Muscle of arm (tissue), 1 donor: ENCODE measurements at regions not wholly inside any gene's neighbourhood (a gene's known extent, or its start where the extent isn't known, plus 50 kb on each side); places are given as distances from the start of the nearest gene placed in this dataset.

ENCODE experiments used
- DNase-seq: peaks from one replicate; pipeline ENCODE4 v3.0.0-alpha.2; 2013

GRCh38 chr13:74794582-74794981 lies 660.4 kb upstream of the KLF12 start:
- no peak for DNase-seq

DNA sequence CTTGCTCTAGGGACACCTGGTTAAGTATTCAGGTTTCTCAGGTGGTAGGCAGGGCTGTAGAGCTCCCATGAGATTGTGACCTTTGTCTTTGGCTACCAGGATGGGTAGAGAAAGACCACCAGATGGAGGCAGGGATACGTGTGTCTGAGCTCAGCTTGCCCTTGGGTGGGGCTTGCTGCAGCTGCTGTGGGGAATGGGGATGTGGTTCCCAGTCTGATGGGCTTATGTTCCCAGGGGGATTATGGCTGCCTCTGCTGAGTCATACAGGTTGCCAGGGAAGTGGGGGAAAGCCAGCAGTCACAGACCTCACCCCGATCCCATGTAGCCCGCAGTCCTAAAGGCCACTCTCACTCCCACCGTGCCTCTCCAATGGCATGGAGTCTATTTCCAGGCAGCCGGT lies 659.9 kb upstream of the KLF12 start:
- no peak for DNase-seq

DNA sequence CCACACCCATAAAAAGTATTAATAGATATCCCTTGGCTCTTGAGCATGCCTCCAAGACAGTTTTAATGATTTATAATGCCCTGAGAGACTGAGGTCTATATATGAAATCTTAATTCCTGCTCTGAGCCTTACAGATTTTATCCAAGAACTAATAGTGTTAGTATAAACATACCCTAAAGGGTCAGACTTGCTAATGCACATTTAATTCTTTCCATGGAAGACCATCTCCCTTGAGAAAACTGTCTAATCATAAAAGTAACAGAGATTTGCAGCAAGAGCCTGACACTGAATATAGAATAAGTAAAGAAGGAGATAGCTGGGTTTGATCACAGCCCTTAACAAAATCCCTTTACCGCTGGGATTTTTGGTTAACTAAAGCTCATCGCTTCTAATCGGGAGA lies 650.8 kb upstream of the KLF12 start:
- DNase-seq, result no peak

DNA sequence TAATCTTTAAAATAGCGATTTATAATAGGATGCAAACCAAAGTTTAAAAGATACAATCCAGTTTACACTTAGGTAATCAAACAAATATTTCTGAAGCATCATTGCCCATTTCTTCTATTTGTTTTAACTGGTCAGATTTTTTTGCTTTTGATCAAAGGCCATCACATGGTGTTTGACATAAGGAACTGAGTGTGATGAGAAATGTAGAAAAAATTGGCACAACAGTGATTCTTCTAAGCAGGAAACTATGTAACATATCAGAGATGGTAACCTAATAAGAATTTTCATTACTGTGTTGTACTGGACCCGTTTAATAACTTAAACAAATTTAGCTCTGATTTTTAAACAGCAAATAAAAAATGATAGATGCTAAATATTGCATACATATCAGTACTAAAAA lies 644.7 kb upstream of the KLF12 start:
- DNase-seq, result no peak

DNA sequence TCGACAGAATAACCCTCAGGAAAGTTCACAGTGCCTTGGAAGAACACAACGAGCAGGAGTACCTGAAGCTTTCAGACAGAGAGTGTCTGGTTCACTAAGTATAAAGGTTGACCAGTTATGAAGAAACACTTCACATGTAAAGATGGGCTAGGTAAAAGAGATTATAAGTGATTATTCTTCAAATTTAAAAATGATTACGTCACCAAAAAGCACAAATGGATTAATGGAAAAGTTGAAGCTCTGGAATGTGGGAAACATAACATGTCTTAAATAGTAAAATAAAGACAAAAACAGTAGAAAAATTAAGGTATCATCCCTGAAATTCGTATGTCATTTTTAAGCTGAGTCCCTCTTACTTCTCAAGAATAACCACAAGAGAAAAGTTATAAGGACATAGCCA lies 643.9 kb upstream of the KLF12 start:
- no peak for DNase-seq

DNA sequence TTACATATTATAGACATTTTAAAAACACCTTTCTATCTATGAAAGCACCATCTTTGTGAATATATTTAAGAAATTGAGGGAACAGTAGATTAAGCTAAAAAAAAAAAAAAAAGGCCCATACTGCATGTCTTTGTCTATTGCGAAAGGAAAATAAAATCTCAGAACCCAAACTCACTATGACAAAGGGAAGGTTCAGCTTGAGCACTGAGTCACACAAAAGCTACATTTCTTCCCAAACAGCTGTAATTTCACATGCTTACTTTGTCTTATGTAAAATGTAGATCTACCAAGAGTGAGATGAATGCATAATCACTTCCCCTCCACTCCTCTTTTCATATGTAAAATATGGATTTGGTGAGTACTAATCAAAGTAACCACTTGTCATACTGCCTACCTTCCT lies 640.1 kb upstream of the KLF12 start:
- no peak for DNase-seq

- DNase-seq, result no peak
These were observed 639.0 kb upstream of the KLF12 start for GRCh38 chr13:74773248-74773647.

DNA sequence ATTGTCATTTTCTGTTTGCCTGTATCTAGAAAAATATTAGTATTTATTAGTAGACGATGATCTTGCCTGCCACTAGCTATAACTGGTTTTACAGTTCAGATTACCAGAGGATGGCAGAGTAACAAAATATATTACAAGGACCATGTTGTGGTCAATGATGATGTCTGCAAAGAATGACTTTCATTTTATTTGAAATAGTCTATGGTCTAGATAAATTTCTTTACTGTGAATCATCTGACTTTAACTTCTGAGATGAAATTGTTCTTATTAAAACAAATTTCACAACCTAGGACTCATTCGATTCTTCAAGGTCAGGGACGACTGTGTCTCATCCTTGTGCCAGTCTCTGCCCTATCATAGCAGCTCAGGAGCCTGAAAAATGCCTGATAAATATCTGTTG lies 637.8 kb upstream of the KLF12 start:
- DNase-seq, result no peak

- no peak for DNase-seq
These were observed 636.2 kb upstream of the KLF12 start for GRCh38 chr13:74770361-74770760.

- no peak for DNase-seq
These were observed 635.1 kb upstream of the KLF12 start for GRCh38 chr13:74769333-74769732.

- DNase-seq, result no peak
These were observed 634.4 kb upstream of the KLF12 start for GRCh38 chr13:74768521-74769085.

- DNase-seq, result no peak
These were observed 632.8 kb upstream of the KLF12 start for GRCh38 chr13:74767050-74767449.

- DNase-seq, result no peak
These were observed 631.8 kb upstream of the KLF12 start for GRCh38 chr13:74765955-74766354.

DNA sequence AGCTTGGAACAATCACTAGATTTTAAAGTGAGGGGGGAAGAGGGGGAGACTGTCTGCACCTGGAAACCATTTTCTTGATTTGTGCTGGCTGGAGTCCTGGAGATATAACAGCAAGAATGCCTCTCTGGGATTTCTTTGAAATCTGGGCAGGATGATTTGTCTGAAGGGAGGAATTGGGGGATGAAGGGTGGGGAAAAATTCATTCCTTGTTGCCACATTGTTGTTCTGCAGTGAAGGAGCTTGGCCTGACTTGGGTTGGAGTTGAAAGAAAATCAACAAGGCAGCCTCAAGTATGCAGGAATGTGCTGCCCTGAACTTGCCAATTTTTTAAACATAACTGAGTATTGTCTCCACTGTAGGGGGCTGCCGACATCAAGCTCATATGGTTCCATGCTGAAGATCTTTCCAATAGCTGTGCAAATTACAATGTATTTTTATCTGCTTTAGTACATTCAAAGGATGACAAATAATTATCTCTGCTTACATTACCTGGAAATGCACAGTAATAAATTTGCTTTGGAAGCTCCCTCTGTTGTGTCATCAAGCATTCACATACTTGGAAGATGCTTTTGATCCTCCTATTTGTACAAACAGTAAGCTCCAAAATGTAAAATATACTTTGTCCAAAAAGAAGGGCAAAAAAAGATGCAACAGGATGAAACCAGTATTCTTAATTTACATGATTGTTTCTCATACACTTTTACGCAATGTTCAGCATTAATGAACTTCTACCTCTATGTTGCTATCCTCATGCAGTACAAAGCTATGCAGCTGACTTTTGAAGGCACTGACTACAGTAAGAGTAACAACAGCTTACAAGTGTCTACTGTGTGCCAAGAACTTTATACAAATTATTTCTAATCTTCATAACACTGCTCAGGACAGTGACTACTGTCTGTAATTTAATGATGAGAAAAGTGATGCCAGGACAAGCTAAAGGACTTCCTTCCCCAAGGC lies 627.9 kb upstream of the KLF12 start:
- peak; percentile 70 for DNase-seq

GRCh38 chr13:74758188-74758587 lies 624.0 kb upstream of the KLF12 start:
- DNase-seq, result no peak

GRCh38 chr13:74755065-74755464 lies 620.9 kb upstream of the KLF12 start:
- no peak for DNase-seq

GRCh38 chr13:74751739-74752138 lies 617.5 kb upstream of the KLF12 start:
- no peak for DNase-seq

GRCh38 chr13:74747186-74747955 lies 613.2 kb upstream of the KLF12 start:
- DNase-seq, result no peak

DNA sequence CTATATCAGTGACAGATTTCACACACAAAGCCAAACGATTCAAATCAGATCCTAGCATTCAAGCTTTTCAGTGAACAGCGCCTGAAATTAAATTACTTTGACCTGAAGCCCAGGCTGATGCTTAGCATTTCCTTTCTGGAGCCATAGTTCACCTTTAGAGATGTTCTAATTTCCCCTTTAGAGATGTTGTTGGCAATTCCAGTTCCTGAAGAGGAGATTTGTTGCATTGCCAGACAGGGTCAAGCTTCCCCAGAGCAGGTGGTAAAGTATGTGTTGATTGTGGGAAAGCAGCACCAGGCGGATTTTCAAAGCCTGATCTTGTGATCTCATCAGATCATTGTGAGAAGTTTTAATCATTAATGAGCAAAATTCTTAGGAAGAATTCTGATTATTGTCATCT lies 609.8 kb upstream of the KLF12 start:
- DNase-seq, result no peak

- no peak for DNase-seq
These were observed 607.5 kb upstream of the KLF12 start for GRCh38 chr13:74741732-74742131.

GRCh38 chr13:74732736-74733385 lies 598.7 kb upstream of the KLF12 start:
- DNase-seq, result peak; percentile 20

DNA sequence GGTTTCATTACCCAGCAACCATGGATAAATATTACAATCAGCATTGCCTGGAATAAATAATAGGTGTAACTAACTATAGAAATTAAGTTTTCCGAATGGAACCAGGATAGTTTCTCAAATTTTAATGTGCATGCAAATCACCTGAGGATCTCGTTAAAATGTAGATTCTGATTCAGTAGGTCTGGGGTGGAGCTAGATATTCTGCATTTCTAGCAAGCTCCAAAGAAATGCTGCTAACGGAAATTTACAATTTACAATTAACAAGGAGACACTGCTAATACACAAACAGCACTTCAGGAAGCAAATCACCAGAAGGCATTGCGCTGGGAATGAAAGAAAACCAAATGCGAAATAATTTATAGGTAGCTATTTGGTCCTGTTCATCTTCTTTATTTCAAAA lies 597.5 kb upstream of the KLF12 start:
- DNase-seq, result no peak
